H1 (cell line): ENCODE measurements at regions not wholly inside any gene's neighbourhood (a gene's known extent, or its start where the extent isn't known, plus 50 kb on each side); places are given as distances from the start of the nearest gene placed in this dataset.
A peak's percentile ranks its signal among the peaks of the same experiment; 100 is the strongest.

Source experiments
- CTCF ChIA-PET: fragments of 300-600 bp; sonication (Branson Sonifier 250); formaldehyde crosslinking; loops from one replicate; lab custom pipeline; 2021; ENCODE audit not compliant: partially characterized antibody; lab: Charles Lee
- POLR2A ChIA-PET: fragments of 300-600 bp; sonication (Branson Sonifier 250); formaldehyde crosslinking; loops from one replicate; lab custom pipeline; 2021; ENCODE audit warnings: inconsistent platforms; ENCODE audit not compliant: partially characterized antibody; lab: Charles Lee
- DNase-seq, 2 experiments: peaks; one replicate each; pipeline versions ENCODE4 v3.0.0 to v3.0.0-alpha.2; 2010 to 2022; ENCODE audit warnings: low spot score in 2 of 2, low read depth in 1 of 2, mixed read lengths in 1 of 2
- FAIRE-seq: peaks from 2 replicates; lab custom pipeline; 2011; peaks lifted over from hg19 to GRCh38; lab: Jason Lieb, UNC
- H2AFZ ChIP-seq: 2 replicates; pipeline ENCODE4 v1.8.1; 2012; ENCODE audit warnings: low read length, inconsistent platforms
- H2AK5ac ChIP-seq: 2 replicates; pipeline ENCODE4 v1.6.1; 2013; ENCODE audit warnings: low read depth, low read length
- H2BK120ac ChIP-seq: replicated peaks from 2 replicates; pipeline ENCODE3; 2013; ENCODE audit warnings: low read depth, low read length, inconsistent platforms
- H2BK12ac ChIP-seq: 2 replicates; pipeline ENCODE4 v1.6.1; 2013; ENCODE audit warnings: low read depth, low read length
- H2BK15ac ChIP-seq: 2 replicates; pipeline ENCODE4 v1.6.1; 2013; ENCODE audit warnings: low read length
- H2BK20ac ChIP-seq: 2 replicates; pipeline ENCODE4 v1.6.1; 2013; ENCODE audit warnings: low read length
- H2BK5ac ChIP-seq: 2 replicates; pipeline ENCODE4 v1.6.1; 2013; ENCODE audit warnings: low read depth, low read length
- H3K14ac ChIP-seq: 2 replicates; pipeline ENCODE4 v1.6.1; 2013; ENCODE audit warnings: inconsistent platforms; ENCODE audit not compliant: insufficient read length
- H3K18ac ChIP-seq: 2 replicates; pipeline ENCODE4 v1.6.1; 2013; ENCODE audit warnings: low read length; ENCODE audit errors: extremely low read depth
- H3K23ac ChIP-seq: 2 replicates; pipeline ENCODE4 v1.6.1; 2013; ENCODE audit warnings: inconsistent platforms; ENCODE audit not compliant: insufficient read length
- H3K23me2 ChIP-seq: 2 replicates; pipeline ENCODE4 v1.6.1; 2013; ENCODE audit warnings: low read depth, low read length
- H3K27ac ChIP-seq: 2 replicates; pipeline ENCODE4 v1.6.1; 2011; ENCODE audit warnings: low read depth, low read length, inconsistent platforms
- H3K27me3 ChIP-seq, 4 experiments: replicated peaks in 1 of 4; 1 replicate in 1 of 4; 2 replicates in 3 of 4; pipeline versions ENCODE4 v1.6.1 to v1.8.1; 2011 to 2013; ENCODE audit warnings: low read length in 3 of 4, mild to moderate bottlenecking in 3 of 4, inconsistent platforms in 2 of 4, mixed read lengths in 2 of 4, moderate library complexity in 1 of 4; ENCODE audit not compliant: control insufficient read depth in 3 of 4, insufficient read depth in 3 of 4; ENCODE audit errors: extremely low read depth in 1 of 4
- H3K36me3 ChIP-seq, 4 experiments: 2 replicates each; pipeline versions ENCODE4 v1.6.1 to v1.8.1; 2011 to 2013; ENCODE audit warnings: mild to moderate bottlenecking in 4 of 4, low read length in 3 of 4, moderate library complexity in 2 of 4, control low read depth in 1 of 4, inconsistent platforms in 1 of 4; ENCODE audit not compliant: insufficient read depth in 4 of 4, control insufficient read depth in 2 of 4
- H3K4ac ChIP-seq: replicated peaks from 2 replicates; pipeline ENCODE3; 2013; ENCODE audit warnings: low read length, low read depth, mixed read lengths, inconsistent platforms; ENCODE audit not compliant: insufficient read length
- H3K4me1 ChIP-seq, 4 experiments: replicated peaks in 1 of 4; 1 replicate in 1 of 4; 2 replicates in 3 of 4; pipeline versions ENCODE4 v1.6.1 to v1.8.1; 2011 to 2013; ENCODE audit warnings: low read length in 3 of 4, inconsistent platforms in 2 of 4, mixed read lengths in 1 of 4; ENCODE audit not compliant: insufficient read depth in 4 of 4, control insufficient read depth in 3 of 4
- H3K4me2 ChIP-seq, 2 experiments: 2 replicates each; pipeline versions ENCODE4 v1.6.1 to v1.8.1; 2011 to 2013; ENCODE audit warnings: low read depth in 2 of 2, low read length in 2 of 2, control low read depth in 1 of 2, inconsistent platforms in 1 of 2, mild to moderate bottlenecking in 1 of 2; ENCODE audit not compliant: insufficient read depth in 1 of 2
- H3K4me3 ChIP-seq, 4 experiments: fragments of 200-600, 300-600 bp in 1 of 4; sonication (generic), shearing (Covaris generic), sonication (Bioruptor Twin) in 1 of 4; 2 replicates each; pipeline versions ENCODE4 v1.5.1 to v1.8.1; 2011 to 2016; ENCODE audit warnings: low read length in 4 of 4, low read depth in 3 of 4, control low read depth in 2 of 4, inconsistent platforms in 2 of 4, mild to moderate bottlenecking in 2 of 4, mixed read lengths in 1 of 4, moderate library complexity in 1 of 4; ENCODE audit not compliant: insufficient read depth in 2 of 4; ENCODE audit errors: extremely low read depth in 1 of 4
- H3K56ac ChIP-seq: replicated peaks from 2 replicates; pipeline ENCODE3; 2013; ENCODE audit warnings: low read depth, mild to moderate bottlenecking, mixed read lengths, low read length, inconsistent platforms; ENCODE audit not compliant: insufficient read length
- H3K79me1 ChIP-seq: 2 replicates; pipeline ENCODE4 v1.6.1; 2013; ENCODE audit warnings: low read depth, low read length, control low read depth
- H3K79me2 ChIP-seq, 2 experiments: 2 replicates each; pipeline versions ENCODE4 v1.6.1 to v1.8.1; 2012 to 2013; ENCODE audit warnings: low read length in 2 of 2, mild to moderate bottlenecking in 2 of 2, inconsistent platforms in 1 of 2; ENCODE audit not compliant: insufficient read depth in 2 of 2, control insufficient read depth in 1 of 2
- H3K9ac ChIP-seq, 4 experiments: replicated peaks in 1 of 4; 1 replicate in 1 of 4; 2 replicates in 3 of 4; pipeline versions ENCODE4 v1.6.1 to v1.8.1; 2011 to 2013; ENCODE audit warnings: low read depth in 3 of 4, low read length in 3 of 4, control low read depth in 2 of 4, mild to moderate bottlenecking in 2 of 4, moderate library complexity in 2 of 4, inconsistent platforms in 1 of 4; ENCODE audit errors: extremely low read depth in 1 of 4
- H3K9me3 ChIP-seq, 2 experiments: 2 replicates each; pipeline versions ENCODE4 v1.6.1 to v1.8.1; 2012 to 2013; ENCODE audit warnings: mild to moderate bottlenecking in 2 of 2, moderate library complexity in 2 of 2, control low read depth in 1 of 2, inconsistent platforms in 1 of 2, low read depth in 1 of 2, low read length in 1 of 2, mixed read lengths in 1 of 2; ENCODE audit not compliant: insufficient read depth in 2 of 2
- H4K20me1 ChIP-seq, 2 experiments: replicated peaks in 1 of 2; 2 replicates each; pipeline versions ENCODE3 to v1.8.1; 2011 to 2013; ENCODE audit warnings: inconsistent platforms in 2 of 2, low read length in 2 of 2, mild to moderate bottlenecking in 1 of 2; ENCODE audit not compliant: insufficient read depth in 2 of 2, control insufficient read depth in 1 of 2
- H4K5ac ChIP-seq: 2 replicates; pipeline ENCODE4 v1.6.1; 2013; ENCODE audit warnings: low read length, low read depth, mixed read lengths, inconsistent platforms; ENCODE audit not compliant: insufficient read length
- H4K8ac ChIP-seq: 2 replicates; pipeline ENCODE4 v1.8.0; 2013; ENCODE audit warnings: mild to moderate bottlenecking, moderate library complexity, low read length, inconsistent platforms; ENCODE audit not compliant: insufficient read depth; ENCODE audit errors: extremely low read depth
- H4K91ac ChIP-seq: replicated peaks from 2 replicates; pipeline ENCODE3; 2013; ENCODE audit warnings: low read length, mixed read lengths, inconsistent platforms; ENCODE audit not compliant: insufficient read length
- CTCF ChIP-seq, 3 experiments: IDR thresholded peaks; 1 replicate in 2 of 3; 2 replicates in 1 of 3; pipeline versions ENCODE4 v1.5.1 to v1.6.1; 2011; ENCODE audit warnings: low read length in 3 of 3, mild to moderate bottlenecking in 3 of 3, inconsistent platforms in 2 of 3, low read depth in 1 of 3, moderate library complexity in 1 of 3; ENCODE audit not compliant: insufficient read depth in 1 of 3; ENCODE audit errors: control extremely low read depth in 1 of 3
- FOSL1 ChIP-seq: IDR thresholded peaks from 2 replicates; pipeline ENCODE4 v1.6.1; 2011; ENCODE audit warnings: mild to moderate bottlenecking, low read depth, low read length, moderate library complexity; ENCODE audit not compliant: insufficient read depth
- RAD21 ChIP-seq, 2 experiments: IDR thresholded peaks in 1 of 2; conservative IDR thresholded peaks in 1 of 2; 2 replicates each; pipeline ENCODE4 v1.6.1; 2011; ENCODE audit warnings: low read depth in 2 of 2, low read length in 2 of 2, improper control_type of control experiment in 1 of 2, inconsistent platforms in 1 of 2, mild to moderate bottlenecking in 1 of 2, moderate library complexity in 1 of 2
- WGBS, 2 experiments: shearing (Covaris generic) in 1 of 2; methylation state at CpG; one replicate each; pipeline versions ENCODE4 v1.1.6 to v1.1.7; 2013 to 2015; ENCODE audit warnings: low lambda C conversion rate in 2 of 2, mixed read lengths in 2 of 2, inconsistent platforms in 1 of 2, low coverage in 1 of 2, missing lambda C conversion rate in 1 of 2; ENCODE audit not compliant: insufficient replicate concordance in 2 of 2, insufficient coverage in 1 of 2, insufficient read length in 1 of 2; ENCODE audit errors: extremely low coverage in 1 of 2, missing lambda C conversion rate in 1 of 2; 5-methylcytosine and 5-hydroxymethylcytosine counted together

- H2BK20ac ChIP-seq = no peak overlapping the region
- no peak overlapping the region for H3K27ac ChIP-seq
- H3K27me3 ChIP-seq = no peaks in the 10 kb centered on the region
- no peak for DNase-seq
- H3K79me2 ChIP-seq = no peaks in the 10 kb centered on the region
- H3K56ac ChIP-seq = no peak overlapping the region
- no peak overlapping the region for H3K18ac ChIP-seq
- ChIA-PET POLR2A (no interaction called here), CTCF (interaction anchor here (0.6 to 1.3 kb wide), 5 partner anchors 8 to 604 kb away, joined by 3 to 4 read pairs (median 3); no protein-coding TSS in a partner anchor)
- H2BK120ac ChIP-seq = no peak overlapping the region
- H2AK5ac ChIP-seq = no peak overlapping the region
- no peaks in the 10 kb centered on the region for H4K20me1 ChIP-seq
- H4K8ac ChIP-seq = no peak overlapping the region
- H3K36me3 ChIP-seq = no peaks in the 10 kb centered on the region
- no peak overlapping the region for H2AFZ ChIP-seq
- TF ChIP-seq CTCF (IDR thresholded peaks at IDR 0.05; ENCODE audit: control extremely low read depth in 1 of 3, insufficient read depth in 1 of 3, low read depth in 1 of 3, low read length in 3 of 3) = peak in 2 of 3 experiments; percentile 9 to 30; a peak in 2 of 4 replicates
- peak in 1 of 2 experiments; percentile 59 for TF ChIP-seq RAD21 (IDR thresholded peaks at IDR 0.05 in 1 of 2, conservative IDR thresholded peaks at IDR 0.05 in 1 of 2; ENCODE audit: low read depth in 2 of 2, low read length in 2 of 2)
- TF ChIP-seq FOSL1 = no peak
- TF ChIP-seq, all 59 proteins: peak for 2
- Histone ChIP-seq H3K79me1 (no peaks in the 10 kb centered on the region), H4K91ac (no peak overlapping the region), H3K4ac (no peak overlapping the region), H2BK5ac (no peak overlapping the region), H3K4me1 (no peaks in the 10 kb centered on the region), H3K4me3 (no peak overlapping the region), H3K23ac (no peak overlapping the region), H4K5ac (no peak overlapping the region), H2BK15ac (no peak overlapping the region), H3K9me3 (no peaks in the 10 kb centered on the region), H3K9ac (no peak overlapping the region), H3K23me2 (no peaks in the 10 kb centered on the region), H3K14ac (no peak overlapping the region), H3K4me2 (no peak overlapping the region), H2BK12ac (no peak overlapping the region)
- WGBS, 2 experiments = 48% methylated on average over 3 of the region's 3 CpGs; no CpG with 5 or more reads in 1 of the 2 experiments
- peak; percentile 42 for FAIRE-seq
These were observed 1596.5 kb upstream of the LRRTM1 start for GRCh38 chr2:81901017-81901416.
